Naive thymus-derived CD4-positive, alpha-beta T cell (primary cell): ENCODE measurements at regions not wholly inside any gene's neighbourhood (a gene's known extent, or its start where the extent isn't known, plus 50 kb on each side); places are given as distances from the start of the nearest gene placed in this dataset.

ENCODE experiments used
- ATAC-seq: fragments of 150-1000 bp; cut with Tn5 transposase; 2 replicates; pipeline ENCODE4 v1.10.0; 2021; ENCODE audit warnings: mild to moderate bottlenecking, moderate library complexity
- CTCF ChIA-PET: fragments of 350-600 bp; sonication (Branson Sonifier 250); formaldehyde crosslinking; loops from one replicate; lab custom pipeline; 2021; ENCODE audit warnings: antibody characterized with exemption; lab: Charles Lee
- POLR2A ChIA-PET: fragments of 350-600 bp; sonication (Branson Sonifier 250); formaldehyde crosslinking; loops from one replicate; lab custom pipeline; 2021; ENCODE audit warnings: antibody characterized with exemption, inconsistent platforms; lab: Charles Lee
- DNase-seq, 9 donors: peaks; one replicate each; pipeline versions ENCODE4 v3.0.0 to v3.0.0-alpha.2; 2020 to 2022; ENCODE audit warnings: mixed read lengths in 1 of 9
- H3K27ac ChIP-seq: one replicate; pipeline ENCODE4 v1.7.0; 2013; ENCODE audit warnings: mild to moderate bottlenecking, low read depth, low read length, moderate library complexity
- H3K27me3 ChIP-seq, 2 donors: one replicate each; pipeline ENCODE4 v1.7.0; 2013; ENCODE audit warnings: low read length in 2 of 2, mild to moderate bottlenecking in 2 of 2, moderate library complexity in 2 of 2; ENCODE audit not compliant: control insufficient read depth in 2 of 2, insufficient read depth in 2 of 2
- H3K36me3 ChIP-seq, 3 experiments: 1 replicate in 2 of 3; 2 replicates in 1 of 3; pipeline ENCODE4 v1.7.0; 2013; ENCODE audit warnings: low read length in 3 of 3, mild to moderate bottlenecking in 3 of 3, moderate library complexity in 1 of 3; ENCODE audit not compliant: insufficient read depth in 3 of 3, control insufficient read depth in 2 of 3
- H3K4me1 ChIP-seq, 2 donors: one replicate each; pipeline ENCODE4 v1.7.0; 2013; ENCODE audit warnings: low read length in 2 of 2, mild to moderate bottlenecking in 2 of 2, moderate library complexity in 1 of 2; ENCODE audit not compliant: control insufficient read depth in 2 of 2, insufficient read depth in 2 of 2
- H3K4me3 ChIP-seq: 2 replicates; pipeline ENCODE4 v1.7.0; 2013; ENCODE audit warnings: mild to moderate bottlenecking, low read length
- H3K9me3 ChIP-seq, 3 experiments: 1 replicate in 2 of 3; 2 replicates in 1 of 3; pipeline ENCODE4 v1.7.0; 2013; ENCODE audit warnings: low read length in 3 of 3; ENCODE audit not compliant: control insufficient read depth in 2 of 3
- H3K27ac Mint-ChIP-seq, 9 donors: one replicate each; pipeline ENCODE4 v1.8.0; 2020 to 2022; ENCODE audit warnings: mixed read lengths in 9 of 9, mild to moderate bottlenecking in 8 of 9, moderate library complexity in 5 of 9, inconsistent platforms in 2 of 9
- H3K27me3 Mint-ChIP-seq, 5 donors: one replicate each; pipeline ENCODE4 v1.8.0; 2021 to 2022; ENCODE audit warnings: mixed read lengths in 5 of 5, mild to moderate bottlenecking in 1 of 5
- H3K36me3 Mint-ChIP-seq, 5 donors: one replicate each; pipeline ENCODE4 v1.8.0; 2020 to 2022; ENCODE audit warnings: mixed read lengths in 5 of 5, mild to moderate bottlenecking in 3 of 5, inconsistent platforms in 1 of 5
- H3K4me1 Mint-ChIP-seq, 7 donors: one replicate each; pipeline ENCODE4 v1.8.0; 2020 to 2022; ENCODE audit warnings: mixed read lengths in 7 of 7, mild to moderate bottlenecking in 3 of 7, inconsistent platforms in 1 of 7
- H3K4me3 Mint-ChIP-seq, 10 donors: one replicate each; pipeline ENCODE4 v1.8.0; 2020 to 2022; ENCODE audit warnings: mild to moderate bottlenecking in 10 of 10, mixed read lengths in 10 of 10, moderate library complexity in 6 of 10, inconsistent platforms in 2 of 10
- H3K9me3 Mint-ChIP-seq, 11 donors: one replicate each; pipeline ENCODE4 v1.8.0; 2020 to 2022; ENCODE audit warnings: mixed read lengths in 11 of 11, mild to moderate bottlenecking in 4 of 11, inconsistent platforms in 1 of 11, moderate library complexity in 1 of 11
- intact Hi-C, 2 donors: fragments of 100-400 bp; cut with micrococcal nuclease; formaldehyde crosslinking; loops; one replicate each; pipeline ENCODE4 v1.15.1; 2023

DNA sequence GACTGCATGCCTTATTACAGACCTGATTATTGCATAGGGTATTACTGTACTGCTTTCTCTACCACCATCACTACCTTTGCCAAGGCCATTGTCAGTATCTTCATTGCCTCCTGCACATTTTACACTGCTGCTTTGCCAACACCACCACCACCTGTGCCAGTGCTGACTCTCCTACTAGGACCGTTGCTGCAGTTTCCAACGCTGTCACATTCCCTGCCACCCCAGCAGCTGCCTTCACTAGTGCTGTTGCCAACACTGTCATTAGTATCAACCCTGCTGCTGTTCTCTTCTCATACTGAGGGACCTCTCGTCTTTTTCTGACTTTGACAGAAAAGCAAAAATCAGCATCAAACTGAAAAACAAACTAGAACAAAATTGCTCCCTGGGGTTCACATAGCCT lies 394.9 kb upstream of the B3GALT2 start:
- Mint-ChIP-seq H3K4me1 (peaks cover 0 to 6% (median 0%) of the 10 kb centered on the region in 7 donors), H3K27me3 (no peaks in the 10 kb centered on the region), H3K4me3 (no peak overlapping the region), H3K9me3 (peaks cover 0 to 10% (median 0%) of the 10 kb centered on the region in 11 donors), H3K36me3 (peaks cover 0 to 14% (median 5%) of the 10 kb centered on the region in 5 donors), H3K27ac (no peak overlapping the region)
- no peaks in the 10 kb centered on the region for H3K36me3 ChIP-seq
- DNase-seq (no peak), ATAC-seq (no peak)
- POLR2A ChIA-PET = no interaction called here
- no peak overlapping the region for H3K4me3 ChIP-seq
- no peaks in the 10 kb centered on the region for H3K4me1 ChIP-seq
- intact Hi-C loops = no loop called here
- H3K9me3 ChIP-seq = no peaks in the 10 kb centered on the region
- no peaks in the 10 kb centered on the region for H3K27me3 ChIP-seq
- H3K27ac ChIP-seq = no peak overlapping the region
- CTCF ChIA-PET = no interaction called here

DNA sequence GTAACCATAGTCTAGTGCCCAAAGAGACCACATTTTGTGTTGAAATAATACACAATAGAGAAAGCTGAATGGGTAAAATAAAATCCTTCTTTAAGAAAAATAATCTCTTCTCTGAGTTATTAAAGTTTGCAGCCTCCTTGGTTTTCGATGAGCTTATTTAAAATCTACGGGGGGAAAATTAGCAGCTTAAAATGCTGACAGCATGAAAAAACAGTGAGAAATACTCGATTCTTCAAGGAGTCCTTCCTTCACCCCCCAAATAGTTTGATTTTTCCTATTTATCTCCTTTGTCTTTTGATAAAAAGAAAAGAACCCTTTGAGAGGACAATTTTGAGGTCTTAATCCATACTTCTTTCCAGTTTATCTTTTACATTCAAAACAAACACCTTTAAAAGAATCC lies 394.0 kb upstream of the B3GALT2 start:
- intact Hi-C loops = no loop called here
- Mint-ChIP-seq H3K4me1 (peaks cover 0 to 6% (median 0%) of the 10 kb centered on the region in 7 donors), H3K4me3 (no peak overlapping the region), H3K27me3 (no peaks in the 10 kb centered on the region), H3K36me3 (peaks cover 0 to 14% (median 5%) of the 10 kb centered on the region in 5 donors), H3K27ac (no peak overlapping the region), H3K9me3 (peaks cover 0 to 10% (median 0%) of the 10 kb centered on the region in 11 donors)
- Histone ChIP-seq H3K36me3 (no peaks in the 10 kb centered on the region), H3K27me3 (no peaks in the 10 kb centered on the region), H3K4me3 (no peak overlapping the region), H3K27ac (no peak overlapping the region), H3K9me3 (no peaks in the 10 kb centered on the region), H3K4me1 (no peaks in the 10 kb centered on the region)
- DNase-seq (no peak), ATAC-seq (no peak)
- POLR2A ChIA-PET = no interaction called here
- CTCF ChIA-PET = no interaction called here

DNA sequence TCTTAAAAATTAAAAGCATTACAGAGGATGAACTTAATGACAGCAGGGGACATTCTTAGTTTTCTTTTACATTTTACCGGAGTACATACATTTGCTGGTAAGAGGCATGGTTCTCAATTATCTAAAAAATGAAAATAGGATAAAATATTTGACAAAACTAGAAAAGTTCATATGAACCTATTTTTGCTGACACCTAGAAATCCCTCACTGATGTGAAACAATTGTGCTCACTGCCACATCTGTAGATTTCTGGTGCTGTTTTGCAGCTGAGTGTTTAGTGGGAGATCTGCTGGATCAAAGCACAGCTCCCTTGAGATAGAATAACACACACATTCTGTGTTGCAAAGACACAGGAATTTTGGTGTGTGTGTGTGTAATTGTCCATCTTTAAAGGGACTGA lies 392.9 kb upstream of the B3GALT2 start:
- H3K4me3 Mint-ChIP-seq = no peak overlapping the region

DNA sequence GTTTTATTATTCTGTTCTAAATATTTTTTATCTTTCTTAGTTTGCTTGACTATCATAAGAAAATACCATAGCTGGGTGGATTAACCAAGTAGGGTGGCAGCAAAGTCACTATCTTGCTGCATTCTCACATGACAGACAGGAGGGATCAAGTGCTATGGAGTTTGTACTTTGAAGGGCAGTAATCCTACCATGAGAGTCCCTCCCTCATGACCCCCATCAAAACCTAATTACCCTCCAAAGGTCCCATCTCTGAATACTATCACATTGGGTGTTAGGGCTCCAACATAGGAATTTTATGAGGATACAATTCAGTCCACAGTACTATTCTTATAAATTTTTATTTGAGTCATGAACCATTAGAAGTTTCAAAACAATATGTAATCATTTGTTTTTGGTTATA lies 388.5 kb upstream of the B3GALT2 start:
- ChIA-PET CTCF (no interaction called here), POLR2A (interaction anchor here (0.8 kb wide), 1 partner anchor 23 kb away, joined by 3 read pairs; no protein-coding TSS in a partner anchor)
- Mint-ChIP-seq H3K36me3 (peaks cover 0 to 31% (median 4%) of the 10 kb centered on the region in 5 donors), H3K4me1 (peaks cover 1 to 9% (median 5%) of the 10 kb centered on the region in 7 donors), H3K9me3 (peaks cover 0 to 16% (median 1%) of the 10 kb centered on the region in 11 donors), H3K4me3 (no peak overlapping the region), H3K27ac (no peak overlapping the region), H3K27me3 (no peaks in the 10 kb centered on the region)
- H3K9me3 ChIP-seq = no peaks in the 10 kb centered on the region
- no peak for DNase-seq
- ATAC-seq = no peak
- no peaks in the 10 kb centered on the region for H3K36me3 ChIP-seq
- intact Hi-C loops = no loop called here
- no peaks in the 10 kb centered on the region for H3K27me3 ChIP-seq
- peaks cover 0 to 3% of the 10 kb centered on the region in 2 donors for H3K4me1 ChIP-seq
- H3K27ac ChIP-seq = no peak overlapping the region
- no peak overlapping the region for H3K4me3 ChIP-seq

More for the DNA sequence above, 392.9 kb upstream of the B3GALT2 start:
- no peaks in the 10 kb centered on the region for H3K9me3 ChIP-seq
- no peak overlapping the region for H3K4me3 ChIP-seq
- H3K27me3 ChIP-seq = no peaks in the 10 kb centered on the region
- H3K36me3 ChIP-seq = no peaks in the 10 kb centered on the region
- peaks cover 0 to 14% (median 5%) of the 10 kb centered on the region in 5 donors for H3K36me3 Mint-ChIP-seq
- CTCF ChIA-PET = no interaction called here
- intact Hi-C loops = no loop called here
- no peak overlapping the region for H3K27ac ChIP-seq
- ATAC-seq (no peak), DNase-seq (no peak)
- no peaks in the 10 kb centered on the region for H3K4me1 ChIP-seq
- POLR2A ChIA-PET = no interaction called here
- no peak overlapping the region for H3K27ac Mint-ChIP-seq
- no peaks in the 10 kb centered on the region for H3K27me3 Mint-ChIP-seq
- peaks cover 0 to 6% (median 0%) of the 10 kb centered on the region in 7 donors for H3K4me1 Mint-ChIP-seq
- peaks cover 0 to 10% (median 0%) of the 10 kb centered on the region in 11 donors for H3K9me3 Mint-ChIP-seq

DNA sequence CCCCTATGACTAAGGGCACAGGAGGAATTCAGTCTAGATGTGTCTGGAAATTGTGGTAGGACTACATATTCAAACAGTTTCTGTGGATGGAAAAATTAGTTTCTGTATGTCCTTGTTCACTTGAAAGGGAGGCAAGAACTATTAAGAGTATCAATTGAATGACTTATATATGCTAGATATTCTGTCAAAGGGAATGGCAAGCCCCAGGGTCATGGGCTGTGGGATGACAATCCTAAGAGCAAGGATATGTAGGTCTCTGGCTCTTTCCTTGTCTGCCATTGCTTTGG lies 383.5 kb upstream of the B3GALT2 start:
- peak overlapping the region in 5 of 9 donors; percentile 34 to 89 (median 77) for H3K27ac Mint-ChIP-seq
- POLR2A ChIA-PET = interaction anchor here (0.6 to 0.8 kb wide), 2 partner anchors 22 to 682 kb away, joined by 3 read pairs; no protein-coding TSS in a partner anchor
- peaks cover 12 to 24% (median 19%) of the 10 kb centered on the region in 7 donors for H3K4me1 Mint-ChIP-seq
- Histone ChIP-seq H3K27ac (no peak overlapping the region), H3K4me1 (peaks cover 4 to 16% of the 10 kb centered on the region in 2 donors), H3K9me3 (no peaks in the 10 kb centered on the region), H3K36me3 (no peaks in the 10 kb centered on the region), H3K4me3 (no peak overlapping the region), H3K27me3 (no peaks in the 10 kb centered on the region)
- peaks cover 0 to 50% (median 4%) of the 10 kb centered on the region in 5 donors for H3K36me3 Mint-ChIP-seq
- CTCF ChIA-PET = no interaction called here
- ATAC-seq (no peak), DNase-seq (no peak)
- H3K4me3 Mint-ChIP-seq = peak overlapping the region in 5 of 10 donors; percentile 4 to 32 (median 23)
- H3K27me3 Mint-ChIP-seq = no peaks in the 10 kb centered on the region
- intact Hi-C loops = loop anchor here in 1 of 2 donors (1.0 kb wide), 3 partner anchors 30 to 152 kb away; no protein-coding TSS in a partner anchor
- peaks cover 0 to 31% (median 2%) of the 10 kb centered on the region in 11 donors for H3K9me3 Mint-ChIP-seq

DNA sequence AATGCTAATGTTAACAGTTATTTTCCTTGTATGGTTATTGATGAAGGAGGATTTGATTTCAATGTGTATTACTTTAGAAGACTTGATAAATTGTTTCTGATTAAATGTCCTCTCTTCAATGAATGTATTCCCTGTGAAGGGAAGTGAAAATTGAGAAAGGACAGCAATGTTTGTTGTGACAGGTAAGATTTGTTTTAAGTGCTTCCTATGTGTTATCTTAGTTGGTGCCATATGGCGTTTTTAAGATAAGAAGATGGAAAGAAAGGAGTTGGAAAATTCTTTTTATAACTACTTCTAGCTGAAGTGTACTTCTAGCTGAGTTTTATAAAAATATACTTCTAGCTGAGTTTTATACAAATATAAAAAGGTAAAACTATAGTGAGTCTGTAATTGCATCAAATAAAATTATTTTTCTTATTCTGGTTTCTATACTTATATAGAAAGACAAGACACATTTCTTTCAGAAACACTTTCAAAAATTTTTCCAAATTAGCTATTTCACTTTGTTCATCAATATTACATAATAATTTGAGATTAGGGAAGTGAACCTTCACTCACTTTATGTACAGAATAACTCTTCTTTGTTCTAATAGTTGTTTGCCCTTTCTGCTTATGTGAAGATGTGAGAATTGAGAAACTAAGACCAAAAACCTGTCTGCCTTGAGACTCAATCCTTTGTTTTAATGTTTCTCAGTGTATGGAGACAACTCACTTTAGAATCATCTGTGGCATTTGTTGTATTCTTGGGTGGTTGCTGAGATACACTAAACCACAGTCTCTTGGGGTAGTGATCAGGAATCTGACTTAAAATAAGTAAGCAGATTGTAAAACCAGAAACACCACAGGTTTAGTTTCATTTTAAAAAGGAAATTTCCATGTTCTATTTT lies 382.9 kb upstream of the B3GALT2 start:
- POLR2A ChIA-PET = interaction anchor here (0.6 to 0.8 kb wide), 2 partner anchors 22 to 682 kb away, joined by 3 read pairs; no protein-coding TSS in a partner anchor
- H3K4me3 ChIP-seq = no peak overlapping the region
- no peak overlapping the region for H3K27ac ChIP-seq

More for the DNA sequence above, 382.9 kb upstream of the B3GALT2 start:
- intact Hi-C loops = loop anchor here in 1 of 2 donors (1.0 kb wide), 3 partner anchors 29 to 151 kb away; no protein-coding TSS in a partner anchor
- peak overlapping the region in 6 of 9 donors; percentile 34 to 89 (median 78) for H3K27ac Mint-ChIP-seq
- H3K4me3 Mint-ChIP-seq = peak overlapping the region in 5 of 10 donors; percentile 4 to 63 (median 23)
- H3K4me1 ChIP-seq = peaks cover 4 to 16% of the 10 kb centered on the region in 2 donors
- H3K9me3 ChIP-seq = no peaks in the 10 kb centered on the region
- peak; percentile 67 for ATAC-seq
- peaks cover 0 to 31% (median 2%) of the 10 kb centered on the region in 11 donors for H3K9me3 Mint-ChIP-seq
- peak in 4 of 9 donors; percentile 2 to 31 (median 16) for DNase-seq
- no peaks in the 10 kb centered on the region for H3K27me3 ChIP-seq
- CTCF ChIA-PET = no interaction called here
- no peaks in the 10 kb centered on the region for H3K27me3 Mint-ChIP-seq
- H3K36me3 Mint-ChIP-seq = peaks cover 0 to 50% (median 4%) of the 10 kb centered on the region in 5 donors
- no peaks in the 10 kb centered on the region for H3K36me3 ChIP-seq
- peaks cover 12 to 24% (median 19%) of the 10 kb centered on the region in 7 donors for H3K4me1 Mint-ChIP-seq
